Adipocyte (in vitro differentiated cells): ENCODE measurements at regions not wholly inside any gene's neighbourhood (a gene's known extent, or its start where the extent isn't known, plus 50 kb on each side); places are given as distances from the start of the nearest gene placed in this dataset.

Experiments
- DNase-seq: peaks from one replicate; pipeline ENCODE4 v3.0.0-alpha.2; 2015; ENCODE audit warnings: low read depth
- H3K27me3 ChIP-seq: replicated peaks from 2 replicates; pipeline ENCODE4 v1.7.0; 2013; ENCODE audit warnings: mild to moderate bottlenecking, low read length, moderate library complexity; ENCODE audit not compliant: control insufficient read depth, insufficient read depth
- H3K36me3 ChIP-seq: 2 replicates; pipeline ENCODE4 v1.7.0; 2013; ENCODE audit warnings: low read length, mild to moderate bottlenecking, moderate library complexity; ENCODE audit not compliant: control insufficient read depth, insufficient read depth, severe bottlenecking
- H3K4me1 ChIP-seq: 2 replicates; pipeline ENCODE4 v1.7.0; 2013; ENCODE audit warnings: mild to moderate bottlenecking, low read length, moderate library complexity; ENCODE audit not compliant: control insufficient read depth, insufficient read depth
- H3K4me3 ChIP-seq: 2 replicates; pipeline ENCODE4 v1.7.0; 2013; ENCODE audit warnings: mild to moderate bottlenecking, low read length, moderate library complexity
- H3K9ac ChIP-seq: 2 replicates; pipeline ENCODE4 v1.7.0; 2013; ENCODE audit warnings: mild to moderate bottlenecking, low read length, moderate library complexity
- H3K9me3 ChIP-seq: 2 replicates; pipeline ENCODE4 v1.7.0; 2013; ENCODE audit warnings: mild to moderate bottlenecking, low read length, moderate library complexity; ENCODE audit not compliant: control insufficient read depth

GRCh38 chr1:29538586-29538985 lies 302.3 kb downstream of the PTPRU start:
- peaks cover 18% of the 10 kb centered on the region for H3K27me3 ChIP-seq
- no peak overlapping the region for H3K9ac ChIP-seq
- H3K9me3 ChIP-seq = peaks cover 14% of the 10 kb centered on the region
- DNase-seq = no peak
- H3K4me1 ChIP-seq = no peaks in the 10 kb centered on the region
- no peak overlapping the region for H3K4me3 ChIP-seq
- H3K36me3 ChIP-seq = no peaks in the 10 kb centered on the region

- no peak for DNase-seq
- H3K9ac ChIP-seq = no peak overlapping the region
These were observed 296.4 kb downstream of the PTPRU start for GRCh38 chr1:29532751-29533150.

GRCh38 chr1:29532285-29532684 lies 296.0 kb downstream of the PTPRU start:
- Histone ChIP-seq H3K4me3 (no peak overlapping the region), H3K9ac (no peak overlapping the region), H3K9me3 (peaks cover 39% of the 10 kb centered on the region), H3K36me3 (no peaks in the 10 kb centered on the region), H3K27me3 (peaks cover 10% of the 10 kb centered on the region), H3K4me1 (no peaks in the 10 kb centered on the region)
- DNase-seq = no peak

More at GRCh38 chr1:29532751-29533150, 296.4 kb downstream of the PTPRU start:
- H3K36me3 ChIP-seq = no peaks in the 10 kb centered on the region
- no peak overlapping the region for H3K4me3 ChIP-seq
- H3K27me3 ChIP-seq = peaks cover 7% of the 10 kb centered on the region
- H3K9me3 ChIP-seq = peaks cover 39% of the 10 kb centered on the region
- H3K4me1 ChIP-seq = no peaks in the 10 kb centered on the region

DNA sequence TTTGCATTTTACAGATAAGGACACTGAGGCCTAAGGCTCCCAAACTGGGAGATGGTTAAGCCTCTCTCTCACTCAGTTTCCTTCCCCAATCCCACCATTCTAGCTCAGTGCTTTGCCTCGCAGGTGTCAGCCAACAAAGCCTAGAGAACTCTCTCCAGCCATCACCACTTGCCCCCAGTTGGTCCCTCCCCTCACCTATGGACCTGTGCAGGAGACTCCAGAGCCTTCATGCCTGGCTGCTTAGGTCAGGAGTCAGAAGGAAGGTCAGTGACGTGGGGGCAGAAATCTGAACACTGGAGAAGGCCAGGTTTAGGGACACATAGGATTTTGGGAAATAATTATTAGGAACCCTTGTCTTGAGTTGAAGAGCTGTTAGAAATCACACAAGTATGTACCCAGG lies 295.3 kb downstream of the PTPRU start:
- Histone ChIP-seq H3K4me1 (no peaks in the 10 kb centered on the region), H3K4me3 (no peak overlapping the region), H3K36me3 (no peaks in the 10 kb centered on the region), H3K27me3 (peaks cover 16% of the 10 kb centered on the region), H3K9me3 (peaks cover 39% of the 10 kb centered on the region), H3K9ac (no peak overlapping the region)
- no peak for DNase-seq

- no peak overlapping the region for H3K9ac ChIP-seq
- H3K4me1 ChIP-seq = no peaks in the 10 kb centered on the region
- H3K4me3 ChIP-seq = no peak overlapping the region
- no peak for DNase-seq
- H3K27me3 ChIP-seq = peaks cover 19% of the 10 kb centered on the region
- peaks cover 30% of the 10 kb centered on the region for H3K9me3 ChIP-seq
- H3K36me3 ChIP-seq = no peaks in the 10 kb centered on the region
These were observed 293.5 kb downstream of the PTPRU start for GRCh38 chr1:29529677-29530278.

GRCh38 chr1:29527314-29528004 lies 291.1 kb downstream of the PTPRU start:
- H3K9me3 ChIP-seq = peaks cover 25% of the 10 kb centered on the region
- no peaks in the 10 kb centered on the region for H3K36me3 ChIP-seq
- H3K4me3 ChIP-seq = no peak overlapping the region
- DNase-seq = no peak
- H3K27me3 ChIP-seq = peaks cover 26% of the 10 kb centered on the region
- H3K4me1 ChIP-seq = no peaks in the 10 kb centered on the region
- H3K9ac ChIP-seq = no peak overlapping the region

DNA sequence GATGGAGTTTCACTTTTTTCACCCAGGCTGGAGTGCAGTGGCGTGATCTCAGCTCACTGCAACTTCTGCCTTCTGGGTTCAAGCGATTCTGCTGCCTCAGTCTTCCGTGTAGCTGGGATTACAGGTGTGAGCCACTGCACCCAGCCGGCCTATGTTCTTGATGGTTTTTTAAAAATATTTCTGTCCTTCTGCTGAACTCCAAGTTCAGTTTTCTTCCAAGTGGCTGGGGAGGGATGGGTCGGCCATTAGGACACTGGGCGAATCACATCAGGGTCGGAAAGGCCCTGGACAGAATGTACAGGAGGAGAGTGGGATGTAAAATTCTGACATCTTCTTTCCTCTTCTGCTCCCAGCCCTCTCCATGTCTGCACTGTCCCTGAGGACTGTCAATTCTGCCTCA lies 289.6 kb downstream of the PTPRU start:
- H3K36me3 ChIP-seq = no peaks in the 10 kb centered on the region
- H3K4me1 ChIP-seq = no peaks in the 10 kb centered on the region
- peaks cover 22% of the 10 kb centered on the region for H3K9me3 ChIP-seq
- peaks cover 34% of the 10 kb centered on the region for H3K27me3 ChIP-seq
- H3K4me3 ChIP-seq = no peak overlapping the region
- H3K9ac ChIP-seq = no peak overlapping the region
- DNase-seq = no peak

DNA sequence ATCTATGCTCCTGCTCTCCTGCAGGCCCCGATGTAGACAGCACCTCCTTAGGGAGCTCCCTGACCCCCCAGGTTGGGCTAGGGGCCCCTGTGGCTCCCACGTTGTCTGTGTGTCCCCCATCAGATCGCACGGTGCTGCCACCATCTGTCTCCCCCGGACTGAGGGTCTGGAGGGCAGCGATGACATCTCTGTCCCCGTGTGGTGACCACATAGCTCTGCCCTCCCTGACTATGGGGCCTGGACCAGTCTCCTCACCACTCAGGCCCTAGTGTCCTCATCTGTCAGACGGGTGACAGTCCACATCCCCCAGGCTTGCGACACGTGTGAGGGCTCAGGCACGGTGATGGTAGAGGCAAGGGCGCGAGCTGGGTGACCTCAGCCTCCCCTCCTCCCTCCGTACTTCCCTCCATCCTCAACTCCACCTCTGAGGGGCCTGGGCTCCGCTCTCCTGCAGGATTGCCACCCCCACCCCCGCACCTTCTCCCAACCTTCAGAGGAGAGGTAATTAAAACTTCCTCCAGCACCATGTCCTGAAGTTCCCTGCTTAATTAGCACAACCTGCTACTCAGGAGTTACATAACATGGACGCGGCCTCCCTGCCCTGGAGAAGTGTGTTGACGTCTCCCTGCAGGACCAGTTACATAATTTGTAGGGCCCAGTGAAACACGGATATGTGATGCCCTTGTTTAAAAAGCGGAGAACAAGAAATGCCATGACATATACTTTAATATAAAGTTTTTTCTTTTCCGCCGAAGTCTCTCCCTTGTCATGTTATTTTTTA lies 288.2 kb downstream of the PTPRU start:
- peaks cover 49% of the 10 kb centered on the region for H3K27me3 ChIP-seq
- H3K9ac ChIP-seq = no peak overlapping the region
- no peak overlapping the region for H3K4me3 ChIP-seq
- no peak for DNase-seq
- H3K36me3 ChIP-seq = no peaks in the 10 kb centered on the region
- H3K9me3 ChIP-seq = peaks cover 8% of the 10 kb centered on the region
- no peaks in the 10 kb centered on the region for H3K4me1 ChIP-seq

- no peaks in the 10 kb centered on the region for H3K9me3 ChIP-seq
- peaks cover 57% of the 10 kb centered on the region for H3K27me3 ChIP-seq
- H3K36me3 ChIP-seq = no peaks in the 10 kb centered on the region
- no peak overlapping the region for H3K9ac ChIP-seq
- no peaks in the 10 kb centered on the region for H3K4me1 ChIP-seq
- DNase-seq = no peak
- H3K4me3 ChIP-seq = no peak overlapping the region
These were observed 287.3 kb downstream of the PTPRU start for GRCh38 chr1:29523576-29523975.

DNA sequence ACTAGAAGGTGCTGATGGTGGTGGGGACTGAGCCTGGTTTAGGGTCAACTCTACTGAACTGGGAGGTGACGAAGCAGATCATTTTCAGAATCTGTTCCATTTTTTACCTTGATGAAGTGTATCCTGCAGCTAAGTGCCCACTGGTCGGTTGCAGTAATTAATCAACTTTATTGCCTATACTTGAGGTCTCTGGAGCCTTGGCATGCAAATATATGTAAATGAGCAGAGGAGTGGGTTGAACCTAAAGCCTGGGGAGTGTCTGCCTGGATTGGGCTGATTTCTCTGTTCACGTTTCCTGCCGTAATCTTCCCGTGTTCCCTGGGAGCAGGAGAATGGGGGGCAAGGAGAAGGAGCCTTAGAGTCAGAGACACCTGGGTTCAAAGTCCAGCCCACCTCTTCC lies 286.8 kb downstream of the PTPRU start:
- Histone ChIP-seq H3K9ac (no peak overlapping the region), H3K4me3 (no peak overlapping the region), H3K9me3 (no peaks in the 10 kb centered on the region), H3K4me1 (no peaks in the 10 kb centered on the region), H3K27me3 (peaks cover 56% of the 10 kb centered on the region), H3K36me3 (no peaks in the 10 kb centered on the region)
- no peak for DNase-seq

DNA sequence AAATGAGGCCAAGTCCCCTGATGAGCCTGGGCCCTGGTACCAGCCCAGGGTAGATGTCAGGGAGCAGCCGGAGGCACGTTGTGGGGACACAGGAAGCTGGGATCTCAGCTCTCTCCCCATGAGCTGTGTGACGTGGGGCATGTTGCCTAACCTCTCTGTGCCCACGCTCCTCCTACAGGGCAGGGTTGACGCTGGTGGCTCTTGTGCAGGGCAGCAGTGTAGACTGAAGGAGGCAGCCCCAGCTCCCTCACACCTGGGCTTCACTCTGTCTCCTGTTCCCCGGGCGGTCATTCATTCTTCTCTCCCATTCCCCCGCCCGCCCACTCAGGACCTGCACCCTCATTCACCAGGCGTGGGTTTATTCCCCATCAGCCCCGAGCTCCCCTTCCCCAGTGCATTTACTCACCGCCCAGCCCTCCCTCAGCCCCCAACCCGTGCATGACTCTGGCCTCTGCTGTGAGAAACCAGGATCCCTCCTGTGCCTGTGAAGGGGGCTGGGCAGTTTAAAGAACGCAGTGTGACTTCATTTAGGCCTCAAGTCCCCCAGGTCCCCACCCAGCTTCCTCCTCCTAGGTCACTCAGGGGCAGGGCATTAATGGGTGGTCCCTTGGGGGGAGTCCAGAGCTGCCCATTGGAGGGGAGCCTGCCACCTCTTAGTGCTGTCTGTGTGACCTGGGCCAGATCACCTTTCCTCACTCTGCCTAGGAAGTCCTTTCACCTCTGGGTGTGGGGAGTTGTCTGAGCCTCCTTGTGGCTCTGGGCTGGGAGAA lies 285.7 kb downstream of the PTPRU start:
- Histone ChIP-seq H3K4me1 (no peaks in the 10 kb centered on the region), H3K9me3 (no peaks in the 10 kb centered on the region), H3K27me3 (peaks cover 50% of the 10 kb centered on the region), H3K36me3 (no peaks in the 10 kb centered on the region), H3K9ac (no peak overlapping the region), H3K4me3 (no peak overlapping the region)
- DNase-seq = no peak
